ENCODE measurements at regions not wholly inside any gene's neighbourhood (a gene's known extent, or its start where the extent isn't known, plus 50 kb on each side); places are given as distances from the start of the nearest gene placed in this dataset.

DNA sequence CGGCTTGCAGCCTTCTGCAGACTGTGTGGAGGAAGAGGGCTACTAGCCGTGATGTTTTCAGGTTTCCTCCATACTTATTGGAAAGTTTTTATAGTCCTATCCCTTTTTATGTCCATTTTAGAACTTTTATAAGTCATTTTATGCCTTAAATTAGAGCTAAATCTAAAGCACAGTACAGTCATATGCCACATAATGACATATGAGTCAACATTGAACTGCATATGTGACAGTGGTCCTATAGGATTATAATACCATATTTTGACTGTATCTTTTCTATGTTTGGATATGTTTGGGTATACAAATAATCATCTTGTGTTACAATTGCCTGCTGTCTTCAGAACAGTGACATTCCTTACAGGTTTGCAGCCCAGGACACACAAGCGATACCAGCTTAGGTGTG lies 200.2 kb downstream of the SPRY1 start:
- no peaks in the 10 kb centered on the region for H3K9me3 ChIP-seq (ENCODE audit: low read length)
- H3K4me2 ChIP-seq (ENCODE audit: low read length): no peak overlapping the region
- H3F3A ChIP-seq (ENCODE audit: insufficient read depth, low read length): no peaks in the 10 kb centered on the region
- no peaks in the 10 kb centered on the region for H4K20me1 ChIP-seq (ENCODE audit: insufficient read depth, low read length)
- peaks cover 17% of the 10 kb centered on the region for H3K4me1 ChIP-seq (ENCODE audit: insufficient read depth, low read length, severe bottlenecking)
- no peak overlapping the region for H2AFZ ChIP-seq (ENCODE audit: low read length)
- no peak overlapping the region for H3K27ac ChIP-seq (ENCODE audit: low read depth, low read length, poor library complexity, severe bottlenecking)
- no peaks in the 10 kb centered on the region for H3K36me3 ChIP-seq (ENCODE audit: insufficient read depth, low read length)
- TF ChIP-seq EZH2 (IDR thresholded peaks at IDR 0.05; ENCODE audit: borderline replicate concordance, low read length): no peak
- TF ChIP-seq, protein P1, sequence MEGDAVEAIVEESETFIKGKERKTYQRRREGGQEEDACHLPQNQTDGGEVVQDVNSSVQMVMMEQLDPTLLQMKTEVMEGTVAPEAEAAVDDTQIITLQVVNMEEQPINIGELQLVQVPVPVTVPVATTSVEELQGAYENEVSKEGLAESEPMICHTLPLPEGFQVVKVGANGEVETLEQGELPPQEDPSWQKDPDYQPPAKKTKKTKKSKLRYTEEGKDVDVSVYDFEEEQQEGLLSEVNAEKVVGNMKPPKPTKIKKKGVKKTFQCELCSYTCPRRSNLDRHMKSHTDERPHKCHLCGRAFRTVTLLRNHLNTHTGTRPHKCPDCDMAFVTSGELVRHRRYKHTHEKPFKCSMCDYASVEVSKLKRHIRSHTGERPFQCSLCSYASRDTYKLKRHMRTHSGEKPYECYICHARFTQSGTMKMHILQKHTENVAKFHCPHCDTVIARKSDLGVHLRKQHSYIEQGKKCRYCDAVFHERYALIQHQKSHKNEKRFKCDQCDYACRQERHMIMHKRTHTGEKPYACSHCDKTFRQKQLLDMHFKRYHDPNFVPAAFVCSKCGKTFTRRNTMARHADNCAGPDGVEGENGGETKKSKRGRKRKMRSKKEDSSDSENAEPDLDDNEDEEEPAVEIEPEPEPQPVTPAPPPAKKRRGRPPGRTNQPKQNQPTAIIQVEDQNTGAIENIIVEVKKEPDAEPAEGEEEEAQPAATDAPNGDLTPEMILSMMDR (IDR thresholded peaks at IDR 0.05; ENCODE audit: low read length): no peak
- H3K9ac ChIP-seq (ENCODE audit: low read length): no peak overlapping the region
- H3K79me2 ChIP-seq (ENCODE audit: insufficient read depth, low read length): no peaks in the 10 kb centered on the region
- H3K27me3 ChIP-seq (ENCODE audit: insufficient read depth, low read length): no peaks in the 10 kb centered on the region
- no peaks in the 10 kb centered on the region for H3K9me2 ChIP-seq (ENCODE audit: low read depth, low read length)
- no peak overlapping the region for H3K4me3 ChIP-seq (ENCODE audit: low read depth, low read length, poor library complexity, severe bottlenecking)

DNA sequence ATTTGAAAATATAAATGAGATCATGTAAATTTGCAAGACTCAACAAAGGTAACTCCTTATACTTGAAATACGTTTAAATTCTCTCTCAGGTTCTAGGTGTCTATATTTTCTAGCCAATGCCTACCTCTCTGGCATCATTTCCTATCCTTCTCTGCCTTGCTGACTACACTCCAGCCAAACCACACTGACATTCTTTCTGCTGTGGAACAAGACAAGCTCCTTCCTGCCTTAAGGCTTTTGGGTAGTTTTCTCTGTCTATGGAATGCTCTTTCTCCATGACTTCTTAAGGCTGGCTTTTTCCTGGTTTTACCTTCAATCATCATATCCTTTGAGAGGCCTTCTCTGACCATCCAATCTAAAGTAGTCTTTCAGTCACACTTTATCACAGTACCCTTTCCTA lies 201.0 kb downstream of the SPRY1 start:
- Histone ChIP-seq H4K20me1 (ENCODE audit: insufficient read depth, low read length) (no peaks in the 10 kb centered on the region), H3K9me2 (ENCODE audit: low read depth, low read length) (no peaks in the 10 kb centered on the region), H3K27ac (ENCODE audit: low read depth, low read length, poor library complexity, severe bottlenecking) (no peak overlapping the region), H3K4me2 (ENCODE audit: low read length) (no peak overlapping the region), H3F3A (ENCODE audit: insufficient read depth, low read length) (no peaks in the 10 kb centered on the region), H3K9ac (ENCODE audit: low read length) (no peak overlapping the region), H3K4me1 (ENCODE audit: insufficient read depth, low read length, severe bottlenecking) (peaks cover 17% of the 10 kb centered on the region), H3K79me2 (ENCODE audit: insufficient read depth, low read length) (no peaks in the 10 kb centered on the region), H3K9me3 (ENCODE audit: low read length) (no peaks in the 10 kb centered on the region), H2AFZ (ENCODE audit: low read length) (no peak overlapping the region), H3K4me3 (ENCODE audit: low read depth, low read length, poor library complexity, severe bottlenecking) (no peak overlapping the region), H3K36me3 (ENCODE audit: insufficient read depth, low read length) (no peaks in the 10 kb centered on the region), H3K27me3 (ENCODE audit: insufficient read depth, low read length) (no peaks in the 10 kb centered on the region)
- TF ChIP-seq, protein P1 (IDR thresholded peaks at IDR 0.05; ENCODE audit: low read length): no peak
- no peak for TF ChIP-seq EZH2 (IDR thresholded peaks at IDR 0.05; ENCODE audit: borderline replicate concordance, low read length)

- H3K27ac ChIP-seq (ENCODE audit: low read depth, low read length, poor library complexity, severe bottlenecking): no peak overlapping the region
- no peak overlapping the region for H3K9ac ChIP-seq (ENCODE audit: low read length)
- no peak overlapping the region for H3K4me2 ChIP-seq (ENCODE audit: low read length)
- no peaks in the 10 kb centered on the region for H3F3A ChIP-seq (ENCODE audit: insufficient read depth, low read length)
- no peaks in the 10 kb centered on the region for H3K79me2 ChIP-seq (ENCODE audit: insufficient read depth, low read length)
- peaks cover 17% of the 10 kb centered on the region for H3K4me1 ChIP-seq (ENCODE audit: insufficient read depth, low read length, severe bottlenecking)
- H3K36me3 ChIP-seq (ENCODE audit: insufficient read depth, low read length): no peaks in the 10 kb centered on the region
- no peak for TF ChIP-seq EZH2 (IDR thresholded peaks at IDR 0.05; ENCODE audit: borderline replicate concordance, low read length)
- TF ChIP-seq, protein P1 (IDR thresholded peaks at IDR 0.05; ENCODE audit: low read length): no peak
- H3K9me3 ChIP-seq (ENCODE audit: low read length): no peaks in the 10 kb centered on the region
- no peaks in the 10 kb centered on the region for H3K27me3 ChIP-seq (ENCODE audit: insufficient read depth, low read length)
- H3K4me3 ChIP-seq (ENCODE audit: low read depth, low read length, poor library complexity, severe bottlenecking): no peak overlapping the region
- no peaks in the 10 kb centered on the region for H4K20me1 ChIP-seq (ENCODE audit: insufficient read depth, low read length)
- no peaks in the 10 kb centered on the region for H3K9me2 ChIP-seq (ENCODE audit: low read depth, low read length)
- H2AFZ ChIP-seq (ENCODE audit: low read length): no peak overlapping the region
Observed at GRCh38 chr4:123598331-123598730, 201.7 kb downstream of the SPRY1 start.
